ENCODE measurements at regions not wholly inside any gene's neighbourhood (a gene's known extent, or its start where the extent isn't known, plus 50 kb on each side); places are given as distances from the start of the nearest gene placed in this dataset.

DNA sequence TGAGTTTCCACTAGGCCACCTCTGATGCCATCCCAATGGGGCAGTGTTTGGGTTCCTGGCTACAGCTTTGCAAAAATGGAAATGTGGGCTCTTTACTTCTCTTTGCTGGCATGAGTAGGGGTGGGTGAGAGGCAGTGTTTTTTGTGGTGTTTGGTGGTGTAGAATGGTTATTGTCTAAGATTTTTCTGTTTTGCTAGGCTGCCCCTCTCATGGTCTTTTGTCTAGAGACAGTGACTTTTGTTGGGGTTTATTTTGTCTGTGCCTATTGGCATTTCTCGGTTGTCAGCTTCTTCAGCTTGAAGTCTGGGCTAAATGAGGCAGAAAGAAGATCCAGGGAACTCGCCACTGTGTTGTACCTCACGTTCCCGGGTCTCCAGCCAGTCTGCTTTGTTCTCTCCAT lies 112.1 kb downstream of the CENPF start:
- H3K36me3 Mint-ChIP-seq (ENCODE audit: insufficient read depth) = no peaks in the 10 kb centered on the region
- DNase-seq (ENCODE audit: low spot score, unreplicated experiment) = no peak
- no peaks in the 10 kb centered on the region for H3K9me3 Mint-ChIP-seq (ENCODE audit: low read depth)
- TF ChIP-seq, protein P1, sequence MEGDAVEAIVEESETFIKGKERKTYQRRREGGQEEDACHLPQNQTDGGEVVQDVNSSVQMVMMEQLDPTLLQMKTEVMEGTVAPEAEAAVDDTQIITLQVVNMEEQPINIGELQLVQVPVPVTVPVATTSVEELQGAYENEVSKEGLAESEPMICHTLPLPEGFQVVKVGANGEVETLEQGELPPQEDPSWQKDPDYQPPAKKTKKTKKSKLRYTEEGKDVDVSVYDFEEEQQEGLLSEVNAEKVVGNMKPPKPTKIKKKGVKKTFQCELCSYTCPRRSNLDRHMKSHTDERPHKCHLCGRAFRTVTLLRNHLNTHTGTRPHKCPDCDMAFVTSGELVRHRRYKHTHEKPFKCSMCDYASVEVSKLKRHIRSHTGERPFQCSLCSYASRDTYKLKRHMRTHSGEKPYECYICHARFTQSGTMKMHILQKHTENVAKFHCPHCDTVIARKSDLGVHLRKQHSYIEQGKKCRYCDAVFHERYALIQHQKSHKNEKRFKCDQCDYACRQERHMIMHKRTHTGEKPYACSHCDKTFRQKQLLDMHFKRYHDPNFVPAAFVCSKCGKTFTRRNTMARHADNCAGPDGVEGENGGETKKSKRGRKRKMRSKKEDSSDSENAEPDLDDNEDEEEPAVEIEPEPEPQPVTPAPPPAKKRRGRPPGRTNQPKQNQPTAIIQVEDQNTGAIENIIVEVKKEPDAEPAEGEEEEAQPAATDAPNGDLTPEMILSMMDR (IDR thresholded peaks at IDR 0.05; ENCODE audit: unreplicated experiment) = no peak
- no peak overlapping the region for H3K4me3 Mint-ChIP-seq (ENCODE audit: low read depth)
- H3K27me3 Mint-ChIP-seq = peaks cover 14% of the 10 kb centered on the region
- no peaks in the 10 kb centered on the region for H3K4me1 Mint-ChIP-seq (ENCODE audit: low read depth)
- no peak overlapping the region for H3K27ac Mint-ChIP-seq

DNA sequence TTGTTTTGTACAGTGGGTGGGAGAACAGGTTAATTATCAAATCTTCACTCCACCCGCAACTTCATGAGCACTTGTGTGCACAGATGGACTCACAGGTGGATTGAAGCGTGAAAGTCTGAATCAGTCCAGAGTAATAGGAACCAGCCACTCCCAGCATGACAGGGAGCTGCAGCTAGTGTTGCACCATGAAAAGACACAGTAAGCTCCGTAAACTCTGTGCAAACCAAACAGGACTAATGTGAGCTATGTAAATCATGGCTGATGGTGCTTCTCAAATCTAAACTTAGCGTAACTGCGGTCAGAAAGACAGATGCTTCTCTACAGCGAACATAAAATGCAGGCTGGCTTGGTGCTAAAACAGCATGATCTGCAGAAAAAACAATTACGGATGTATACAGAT lies 114.4 kb downstream of the CENPF start:
- TF ChIP-seq, protein P1 (IDR thresholded peaks at IDR 0.05; ENCODE audit: unreplicated experiment) = no peak
- no peaks in the 10 kb centered on the region for H3K4me1 Mint-ChIP-seq (ENCODE audit: low read depth)
- H3K9me3 Mint-ChIP-seq (ENCODE audit: low read depth) = no peaks in the 10 kb centered on the region
- no peak for DNase-seq (ENCODE audit: low spot score, unreplicated experiment)
- H3K27ac Mint-ChIP-seq = no peak overlapping the region
- no peak overlapping the region for H3K4me3 Mint-ChIP-seq (ENCODE audit: low read depth)
- no peaks in the 10 kb centered on the region for H3K36me3 Mint-ChIP-seq (ENCODE audit: insufficient read depth)
- peaks cover 12% of the 10 kb centered on the region for H3K27me3 Mint-ChIP-seq

DNA sequence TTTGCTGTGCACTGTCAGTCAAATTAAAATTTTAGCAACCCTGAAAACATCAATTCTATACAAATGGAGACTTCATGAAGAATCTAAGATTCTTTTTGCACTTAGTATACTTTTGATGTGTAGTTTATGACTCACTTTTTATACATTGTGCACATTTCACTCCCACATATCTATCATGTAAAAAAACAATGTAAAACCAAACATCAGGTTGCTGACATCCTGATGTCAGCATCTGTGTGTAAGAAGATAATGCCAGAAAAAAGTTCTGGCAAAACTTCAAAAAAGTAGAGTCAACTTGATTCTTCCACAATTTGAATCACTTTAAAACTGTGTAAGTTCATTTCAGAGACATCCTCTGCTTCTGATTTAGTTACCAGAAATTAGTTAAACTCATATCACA lies 115.7 kb downstream of the CENPF start:
- no peak for DNase-seq (ENCODE audit: low spot score, unreplicated experiment)
- Mint-ChIP-seq H3K27ac (no peak overlapping the region), H3K4me1 (ENCODE audit: low read depth) (no peaks in the 10 kb centered on the region), H3K9me3 (ENCODE audit: low read depth) (peaks cover 6% of the 10 kb centered on the region), H3K4me3 (ENCODE audit: low read depth) (no peak overlapping the region), H3K36me3 (ENCODE audit: insufficient read depth) (no peaks in the 10 kb centered on the region), H3K27me3 (peaks cover 12% of the 10 kb centered on the region)
- TF ChIP-seq, protein P1 (IDR thresholded peaks at IDR 0.05; ENCODE audit: unreplicated experiment) = no peak

DNA sequence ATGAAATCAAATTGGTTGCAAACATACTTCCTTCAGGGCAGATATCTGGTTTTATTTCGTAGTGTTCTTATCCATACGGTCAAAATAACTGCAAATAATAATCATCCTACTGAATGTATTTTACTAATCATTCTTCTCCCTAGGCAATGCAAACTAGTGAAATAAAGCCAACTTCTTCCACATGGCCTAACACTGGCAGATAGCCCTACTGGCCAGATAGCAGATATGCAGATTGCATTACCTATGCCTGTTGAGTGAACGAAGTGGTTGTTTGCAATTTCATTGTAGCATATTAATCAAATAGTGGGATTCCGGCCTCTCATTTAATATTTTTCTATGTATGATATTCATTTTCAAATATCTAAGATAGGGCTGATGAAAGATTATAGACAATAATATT lies 116.2 kb downstream of the CENPF start:
- no peaks in the 10 kb centered on the region for H3K36me3 Mint-ChIP-seq (ENCODE audit: insufficient read depth)
- peaks cover 6% of the 10 kb centered on the region for H3K9me3 Mint-ChIP-seq (ENCODE audit: low read depth)
- TF ChIP-seq, protein P1 (IDR thresholded peaks at IDR 0.05; ENCODE audit: unreplicated experiment) = peak; percentile 16

DNA sequence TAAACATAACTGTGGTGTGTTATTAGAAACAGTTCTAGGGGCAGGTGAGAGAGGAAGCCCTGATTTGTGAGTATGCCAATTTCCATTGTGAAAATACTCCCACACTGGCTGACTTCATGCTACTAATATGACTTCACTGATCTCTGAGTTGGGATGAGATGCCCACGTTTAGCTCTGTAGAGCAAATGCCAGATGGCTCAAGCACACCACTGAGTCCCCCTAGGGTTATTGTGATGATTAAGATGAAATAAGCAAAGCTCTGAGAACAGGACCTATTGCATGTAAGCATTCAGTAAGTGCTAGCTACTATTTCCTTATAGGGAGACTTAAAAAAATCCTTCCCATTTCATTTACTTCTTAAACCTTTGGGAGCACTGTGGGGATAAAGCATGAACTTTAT lies 117.6 kb downstream of the CENPF start:
- TF ChIP-seq, protein P1 (IDR thresholded peaks at IDR 0.05; ENCODE audit: unreplicated experiment) = no peak
- Mint-ChIP-seq H3K27me3 (peaks cover 3% of the 10 kb centered on the region), H3K36me3 (ENCODE audit: insufficient read depth) (no peaks in the 10 kb centered on the region), H3K9me3 (ENCODE audit: low read depth) (peaks cover 6% of the 10 kb centered on the region), H3K27ac (no peak overlapping the region), H3K4me3 (ENCODE audit: low read depth) (no peak overlapping the region), H3K4me1 (ENCODE audit: low read depth) (no peaks in the 10 kb centered on the region)
- no peak for DNase-seq (ENCODE audit: low spot score, unreplicated experiment)

More for the DNA sequence above, 116.2 kb downstream of the CENPF start:
- Mint-ChIP-seq H3K27ac (no peak overlapping the region), H3K27me3 (peaks cover 9% of the 10 kb centered on the region), H3K4me1 (ENCODE audit: low read depth) (no peaks in the 10 kb centered on the region), H3K4me3 (ENCODE audit: low read depth) (no peak overlapping the region)
- DNase-seq (ENCODE audit: low spot score, unreplicated experiment) = no peak

All from progenitor cell of endocrine pancreas (in vitro differentiated cells).